WTC11 (cell line): ENCODE measurements at regions not wholly inside any gene's neighbourhood (a gene's known extent, or its start where the extent isn't known, plus 50 kb on each side); places are given as distances from the start of the nearest gene placed in this dataset.

Experiments
- ATAC-seq: fragments of 200-7000 bp; cut with Tn5 transposase; 2 replicates; pipeline ENCODE4 v1.10.0; 2021; ENCODE audit warnings: mild to moderate bottlenecking, moderate library complexity
- CTCF ChIA-PET: fragments of 300-600 bp; sonication (Branson Sonifier 250); formaldehyde crosslinking; loops from one replicate; lab custom pipeline; 2021; ENCODE audit warnings: antibody characterized with exemption; lab: Charles Lee
- POLR2A ChIA-PET: fragments of 350-600 bp; sonication (Branson Sonifier 250); formaldehyde crosslinking; loops from one replicate; lab custom pipeline; 2021; ENCODE audit warnings: antibody characterized with exemption; lab: Charles Lee
- DNase-seq: peaks from one replicate; pipeline ENCODE4 v3.0.0; 2021; ENCODE audit warnings: low spot score
- H3K27ac Mint-ChIP-seq: 2 replicates; pipeline ENCODE4 v1.8.0; 2021; ENCODE audit warnings: mixed read lengths
- H3K27me3 Mint-ChIP-seq: 2 replicates; pipeline ENCODE4 v1.8.0; 2021; ENCODE audit warnings: low read depth, mild to moderate bottlenecking, moderate library complexity, mixed read lengths
- H3K36me3 Mint-ChIP-seq: 2 replicates; pipeline ENCODE4 v1.8.0; 2021; ENCODE audit warnings: mixed read lengths
- H3K4me1 Mint-ChIP-seq: 2 replicates; pipeline ENCODE4 v1.8.0; 2022; ENCODE audit warnings: mixed read lengths
- H3K4me3 Mint-ChIP-seq: 2 replicates; pipeline ENCODE4 v1.8.0; 2021; ENCODE audit warnings: mild to moderate bottlenecking, moderate library complexity, mixed read lengths
- H3K9me3 Mint-ChIP-seq: 2 replicates; pipeline ENCODE4 v1.8.0; 2021; ENCODE audit warnings: mixed read lengths
- CBFB ChIP-seq: sonication (generic); formaldehyde crosslinking; IDR thresholded peaks from 2 replicates; pipeline ENCODE4 v1.8.1; 2022; ENCODE audit warnings: mild to moderate bottlenecking, low read depth, missing genetic modification reagents
- ELF4 ChIP-seq: sonication (generic); formaldehyde crosslinking; IDR thresholded peaks from 2 replicates; pipeline ENCODE4 v1.8.1; 2022; ENCODE audit warnings: low read depth, mild to moderate bottlenecking, moderate library complexity, missing genetic modification reagents
- EMX1 ChIP-seq: fragments of 250-450 bp; sonication (Bioruptor Pico); IDR thresholded peaks from 2 replicates; pipeline ENCODE4 v1.8.0; 2021; ENCODE audit warnings: mild to moderate bottlenecking
- FOXP1 ChIP-seq: sonication (generic); formaldehyde crosslinking; IDR thresholded peaks from 2 replicates; pipeline ENCODE4 v1.8.0; 2022; ENCODE audit warnings: missing genetic modification reagents, mild to moderate bottlenecking, moderate library complexity, borderline replicate concordance
- JUN ChIP-seq: sonication (generic); formaldehyde crosslinking; IDR thresholded peaks from 2 replicates; pipeline ENCODE4 v1.8.0; 2023; ENCODE audit warnings: mild to moderate bottlenecking, missing genetic modification reagents
- NFE2L1 ChIP-seq: sonication (generic); formaldehyde crosslinking; IDR thresholded peaks from 2 replicates; pipeline ENCODE4 v1.8.1; 2023; ENCODE audit warnings: missing genetic modification reagents
- PRRX2 ChIP-seq: fragments of 250-450 bp; sonication (Bioruptor Pico); IDR thresholded peaks from 2 replicates; pipeline ENCODE4 v1.8.0; 2021; ENCODE audit warnings: mild to moderate bottlenecking
- TEAD1 ChIP-seq: sonication (generic); formaldehyde crosslinking; IDR thresholded peaks from 2 replicates; pipeline ENCODE4 v1.8.0; 2022; ENCODE audit warnings: mild to moderate bottlenecking, missing genetic modification reagents
- TF ChIP-seq, protein P1 (sequence below): fragments of 250-450 bp; sonication (Bioruptor Pico); IDR thresholded peaks from 2 replicates; pipeline ENCODE4 v1.9.0; 2021; ENCODE audit warnings: mild to moderate bottlenecking, borderline replicate concordance
- TF ChIP-seq, protein P2 (sequence below): sonication (generic); formaldehyde crosslinking; IDR thresholded peaks from 2 replicates; pipeline ENCODE4 v1.8.1; 2022; ENCODE audit warnings: mild to moderate bottlenecking, moderate library complexity, missing genetic modification reagents
- TF ChIP-seq, protein P3 (sequence below): sonication (generic); formaldehyde crosslinking; IDR thresholded peaks from 2 replicates; pipeline ENCODE4 v1.8.1; 2023; ENCODE audit warnings: mild to moderate bottlenecking, moderate library complexity, missing genetic modification reagents
- TF ChIP-seq, protein P4 (sequence below): fragments of 250-450 bp; sonication (Bioruptor Pico); IDR thresholded peaks from 2 replicates; pipeline ENCODE4 v2.1.2; 2022; ENCODE audit warnings: mild to moderate bottlenecking, moderate library complexity
- TF ChIP-seq, protein P5 (sequence below): sonication (generic); formaldehyde crosslinking; IDR thresholded peaks from 2 replicates; pipeline ENCODE4 v1.8.1; 2023; ENCODE audit warnings: mild to moderate bottlenecking, missing genetic modification reagents
- TF ChIP-seq, protein P6 (sequence below): sonication (generic); formaldehyde crosslinking; IDR thresholded peaks from 2 replicates; pipeline ENCODE4 v1.8.1; 2022; ENCODE audit warnings: missing genetic modification reagents, borderline replicate concordance
- TF ChIP-seq, protein P7 (sequence below): fragments of 200-600 bp; IDR thresholded peaks from 2 replicates; pipeline ENCODE4 v1.8.0; 2022; ENCODE audit warnings: antibody characterized with exemption

DNA sequence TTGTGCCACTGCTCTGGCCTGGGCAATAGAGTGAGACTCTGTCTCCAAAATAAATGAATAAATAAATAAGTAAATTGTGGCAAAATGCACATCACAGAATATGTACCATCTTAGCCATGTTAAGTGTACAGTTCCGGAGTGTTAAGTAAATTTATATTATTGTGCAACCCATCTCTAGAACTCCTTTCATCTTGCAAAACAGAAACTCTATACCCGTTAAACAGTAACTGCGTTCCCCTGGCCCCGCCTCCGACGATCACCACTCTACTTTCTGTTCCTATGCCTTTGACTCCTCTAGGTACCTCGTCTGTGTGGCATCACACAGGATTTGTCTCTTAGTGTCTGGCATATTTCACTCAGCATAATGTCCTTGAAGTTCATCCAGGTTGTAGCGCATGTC lies 356.4 kb upstream of the FOXK1 start:
- Mint-ChIP-seq H3K36me3 (peaks cover 3% of the 10 kb centered on the region; the same call in 1 of the 2 replicates), H3K27me3 (peaks cover 2% of the 10 kb centered on the region; the same call in 1 of the 2 replicates), H3K4me1 (no peaks in the 10 kb centered on the region), H3K27ac (no peak overlapping the region), H3K9me3 (peaks cover 40% of the 10 kb centered on the region), H3K4me3 (no peak overlapping the region)
- TF ChIP-seq, protein P1, sequence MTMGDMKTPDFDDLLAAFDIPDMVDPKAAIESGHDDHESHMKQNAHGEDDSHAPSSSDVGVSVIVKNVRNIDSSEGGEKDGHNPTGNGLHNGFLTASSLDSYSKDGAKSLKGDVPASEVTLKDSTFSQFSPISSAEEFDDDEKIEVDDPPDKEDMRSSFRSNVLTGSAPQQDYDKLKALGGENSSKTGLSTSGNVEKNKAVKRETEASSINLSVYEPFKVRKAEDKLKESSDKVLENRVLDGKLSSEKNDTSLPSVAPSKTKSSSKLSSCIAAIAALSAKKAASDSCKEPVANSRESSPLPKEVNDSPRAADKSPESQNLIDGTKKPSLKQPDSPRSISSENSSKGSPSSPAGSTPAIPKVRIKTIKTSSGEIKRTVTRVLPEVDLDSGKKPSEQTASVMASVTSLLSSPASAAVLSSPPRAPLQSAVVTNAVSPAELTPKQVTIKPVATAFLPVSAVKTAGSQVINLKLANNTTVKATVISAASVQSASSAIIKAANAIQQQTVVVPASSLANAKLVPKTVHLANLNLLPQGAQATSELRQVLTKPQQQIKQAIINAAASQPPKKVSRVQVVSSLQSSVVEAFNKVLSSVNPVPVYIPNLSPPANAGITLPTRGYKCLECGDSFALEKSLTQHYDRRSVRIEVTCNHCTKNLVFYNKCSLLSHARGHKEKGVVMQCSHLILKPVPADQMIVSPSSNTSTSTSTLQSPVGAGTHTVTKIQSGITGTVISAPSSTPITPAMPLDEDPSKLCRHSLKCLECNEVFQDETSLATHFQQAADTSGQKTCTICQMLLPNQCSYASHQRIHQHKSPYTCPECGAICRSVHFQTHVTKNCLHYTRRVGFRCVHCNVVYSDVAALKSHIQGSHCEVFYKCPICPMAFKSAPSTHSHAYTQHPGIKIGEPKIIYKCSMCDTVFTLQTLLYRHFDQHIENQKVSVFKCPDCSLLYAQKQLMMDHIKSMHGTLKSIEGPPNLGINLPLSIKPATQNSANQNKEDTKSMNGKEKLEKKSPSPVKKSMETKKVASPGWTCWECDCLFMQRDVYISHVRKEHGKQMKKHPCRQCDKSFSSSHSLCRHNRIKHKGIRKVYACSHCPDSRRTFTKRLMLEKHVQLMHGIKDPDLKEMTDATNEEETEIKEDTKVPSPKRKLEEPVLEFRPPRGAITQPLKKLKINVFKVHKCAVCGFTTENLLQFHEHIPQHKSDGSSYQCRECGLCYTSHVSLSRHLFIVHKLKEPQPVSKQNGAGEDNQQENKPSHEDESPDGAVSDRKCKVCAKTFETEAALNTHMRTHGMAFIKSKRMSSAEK (CRISPR knock-in tag) = no peak
- TF ChIP-seq, protein P2, sequence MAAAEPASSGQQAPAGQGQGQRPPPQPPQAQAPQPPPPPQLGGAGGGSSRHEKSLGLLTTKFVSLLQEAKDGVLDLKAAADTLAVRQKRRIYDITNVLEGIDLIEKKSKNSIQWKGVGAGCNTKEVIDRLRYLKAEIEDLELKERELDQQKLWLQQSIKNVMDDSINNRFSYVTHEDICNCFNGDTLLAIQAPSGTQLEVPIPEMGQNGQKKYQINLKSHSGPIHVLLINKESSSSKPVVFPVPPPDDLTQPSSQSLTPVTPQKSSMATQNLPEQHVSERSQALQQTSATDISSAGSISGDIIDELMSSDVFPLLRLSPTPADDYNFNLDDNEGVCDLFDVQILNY = no peak
- TF ChIP-seq TEAD1 (CRISPR knock-in tag) (no peak), JUN (no peak), CBFB (no peak), EMX1 (CRISPR knock-in tag) (no peak), PRRX2 (CRISPR knock-in tag) (no peak), FOXP1 (CRISPR knock-in tag) (no peak), NFE2L1 (CRISPR knock-in tag) (no peak), ELF4 (no peak)
- TF ChIP-seq, protein P3, sequence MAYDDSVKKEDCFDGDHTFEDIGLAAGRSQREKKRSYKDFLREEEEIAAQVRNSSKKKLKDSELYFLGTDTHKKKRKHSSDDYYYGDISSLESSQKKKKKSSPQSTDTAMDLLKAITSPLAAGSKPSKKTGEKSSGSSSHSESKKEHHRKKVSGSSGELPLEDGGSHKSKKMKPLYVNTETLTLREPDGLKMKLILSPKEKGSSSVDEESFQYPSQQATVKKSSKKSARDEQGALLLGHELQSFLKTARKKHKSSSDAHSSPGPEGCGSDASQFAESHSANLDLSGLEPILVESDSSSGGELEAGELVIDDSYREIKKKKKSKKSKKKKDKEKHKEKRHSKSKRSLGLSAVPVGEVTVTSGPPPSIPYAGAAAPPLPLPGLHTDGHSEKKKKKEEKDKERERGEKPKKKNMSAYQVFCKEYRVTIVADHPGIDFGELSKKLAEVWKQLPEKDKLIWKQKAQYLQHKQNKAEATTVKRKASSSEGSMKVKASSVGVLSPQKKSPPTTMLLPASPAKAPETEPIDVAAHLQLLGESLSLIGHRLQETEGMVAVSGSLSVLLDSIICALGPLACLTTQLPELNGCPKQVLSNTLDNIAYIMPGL = no peak
- TF ChIP-seq, protein P4, sequence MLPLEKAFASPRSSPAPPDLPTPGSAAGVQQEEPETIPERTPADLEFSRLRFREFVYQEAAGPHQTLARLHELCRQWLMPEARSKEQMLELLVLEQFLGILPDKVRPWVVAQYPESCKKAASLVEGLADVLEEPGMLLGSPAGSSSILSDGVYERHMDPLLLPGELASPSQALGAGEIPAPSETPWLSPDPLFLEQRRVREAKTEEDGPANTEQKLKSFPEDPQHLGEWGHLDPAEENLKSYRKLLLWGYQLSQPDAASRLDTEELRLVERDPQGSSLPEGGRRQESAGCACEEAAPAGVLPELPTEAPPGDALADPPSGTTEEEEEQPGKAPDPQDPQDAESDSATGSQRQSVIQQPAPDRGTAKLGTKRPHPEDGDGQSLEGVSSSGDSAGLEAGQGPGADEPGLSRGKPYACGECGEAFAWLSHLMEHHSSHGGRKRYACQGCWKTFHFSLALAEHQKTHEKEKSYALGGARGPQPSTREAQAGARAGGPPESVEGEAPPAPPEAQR = no peak
- TF ChIP-seq, protein P5, sequence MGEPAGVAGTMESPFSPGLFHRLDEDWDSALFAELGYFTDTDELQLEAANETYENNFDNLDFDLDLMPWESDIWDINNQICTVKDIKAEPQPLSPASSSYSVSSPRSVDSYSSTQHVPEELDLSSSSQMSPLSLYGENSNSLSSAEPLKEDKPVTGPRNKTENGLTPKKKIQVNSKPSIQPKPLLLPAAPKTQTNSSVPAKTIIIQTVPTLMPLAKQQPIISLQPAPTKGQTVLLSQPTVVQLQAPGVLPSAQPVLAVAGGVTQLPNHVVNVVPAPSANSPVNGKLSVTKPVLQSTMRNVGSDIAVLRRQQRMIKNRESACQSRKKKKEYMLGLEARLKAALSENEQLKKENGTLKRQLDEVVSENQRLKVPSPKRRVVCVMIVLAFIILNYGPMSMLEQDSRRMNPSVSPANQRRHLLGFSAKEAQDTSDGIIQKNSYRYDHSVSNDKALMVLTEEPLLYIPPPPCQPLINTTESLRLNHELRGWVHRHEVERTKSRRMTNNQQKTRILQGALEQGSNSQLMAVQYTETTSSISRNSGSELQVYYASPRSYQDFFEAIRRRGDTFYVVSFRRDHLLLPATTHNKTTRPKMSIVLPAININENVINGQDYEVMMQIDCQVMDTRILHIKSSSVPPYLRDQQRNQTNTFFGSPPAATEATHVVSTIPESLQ (CRISPR knock-in tag) = no peak
- TF ChIP-seq, protein P6, sequence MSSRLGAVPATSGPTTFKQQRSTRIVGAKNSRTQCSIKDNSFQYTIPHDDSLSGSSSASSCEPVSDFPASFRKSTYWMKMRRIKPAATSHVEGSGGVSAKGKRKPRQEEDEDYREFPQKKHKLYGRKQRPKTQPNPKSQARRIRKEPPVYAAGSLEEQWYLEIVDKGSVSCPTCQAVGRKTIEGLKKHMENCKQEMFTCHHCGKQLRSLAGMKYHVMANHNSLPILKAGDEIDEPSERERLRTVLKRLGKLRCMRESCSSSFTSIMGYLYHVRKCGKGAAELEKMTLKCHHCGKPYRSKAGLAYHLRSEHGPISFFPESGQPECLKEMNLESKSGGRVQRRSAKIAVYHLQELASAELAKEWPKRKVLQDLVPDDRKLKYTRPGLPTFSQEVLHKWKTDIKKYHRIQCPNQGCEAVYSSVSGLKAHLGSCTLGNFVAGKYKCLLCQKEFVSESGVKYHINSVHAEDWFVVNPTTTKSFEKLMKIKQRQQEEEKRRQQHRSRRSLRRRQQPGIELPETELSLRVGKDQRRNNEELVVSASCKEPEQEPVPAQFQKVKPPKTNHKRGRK (CRISPR knock-in tag) = no peak
- TF ChIP-seq, protein P7, sequence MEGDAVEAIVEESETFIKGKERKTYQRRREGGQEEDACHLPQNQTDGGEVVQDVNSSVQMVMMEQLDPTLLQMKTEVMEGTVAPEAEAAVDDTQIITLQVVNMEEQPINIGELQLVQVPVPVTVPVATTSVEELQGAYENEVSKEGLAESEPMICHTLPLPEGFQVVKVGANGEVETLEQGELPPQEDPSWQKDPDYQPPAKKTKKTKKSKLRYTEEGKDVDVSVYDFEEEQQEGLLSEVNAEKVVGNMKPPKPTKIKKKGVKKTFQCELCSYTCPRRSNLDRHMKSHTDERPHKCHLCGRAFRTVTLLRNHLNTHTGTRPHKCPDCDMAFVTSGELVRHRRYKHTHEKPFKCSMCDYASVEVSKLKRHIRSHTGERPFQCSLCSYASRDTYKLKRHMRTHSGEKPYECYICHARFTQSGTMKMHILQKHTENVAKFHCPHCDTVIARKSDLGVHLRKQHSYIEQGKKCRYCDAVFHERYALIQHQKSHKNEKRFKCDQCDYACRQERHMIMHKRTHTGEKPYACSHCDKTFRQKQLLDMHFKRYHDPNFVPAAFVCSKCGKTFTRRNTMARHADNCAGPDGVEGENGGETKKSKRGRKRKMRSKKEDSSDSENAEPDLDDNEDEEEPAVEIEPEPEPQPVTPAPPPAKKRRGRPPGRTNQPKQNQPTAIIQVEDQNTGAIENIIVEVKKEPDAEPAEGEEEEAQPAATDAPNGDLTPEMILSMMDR = no peak
- CTCF ChIA-PET = no interaction called here
- DNase-seq (no peak), ATAC-seq (no peak)
- POLR2A ChIA-PET = no interaction called here
